ENCODE measurements at regions not wholly inside any gene's neighbourhood (a gene's known extent, or its start where the extent isn't known, plus 50 kb on each side); places are given as distances from the start of the nearest gene placed in this dataset.

GRCh38 chr16:18037051-18037450, 299.5 kb downstream of the NPIPA8 start:
- H3K36me3 ChIP-seq = no peaks in the 10 kb centered on the region
- H3K4me3 ChIP-seq (ENCODE audit: low read depth in 1 of 2, low read length in 1 of 2) = no peak overlapping the region
- no peaks in the 10 kb centered on the region for H3K9me3 ChIP-seq
- no peak for TF ChIP-seq CTCF (IDR thresholded peaks at IDR 0.05)
- H3K27ac ChIP-seq = no peak overlapping the region
- H3K27me3 ChIP-seq = no peaks in the 10 kb centered on the region
- H3K4me1 ChIP-seq (ENCODE audit: control insufficient read depth in 1 of 2, insufficient read depth in 1 of 2, low read depth in 1 of 2, low read length in 1 of 2) = no peaks in the 10 kb centered on the region

GRCh38 chr16:18024611-18025010, 311.9 kb downstream of the NPIPA8 start:
- no peaks in the 10 kb centered on the region for H3K9me3 ChIP-seq
- no peak overlapping the region for H3K27ac ChIP-seq
- H3K4me1 ChIP-seq (ENCODE audit: control insufficient read depth in 1 of 2, insufficient read depth in 1 of 2, low read depth in 1 of 2, low read length in 1 of 2) = no peaks in the 10 kb centered on the region
- no peaks in the 10 kb centered on the region for H3K27me3 ChIP-seq
- H3K4me3 ChIP-seq (ENCODE audit: low read depth in 1 of 2, low read length in 1 of 2) = no peak overlapping the region
- no peaks in the 10 kb centered on the region for H3K36me3 ChIP-seq
- TF ChIP-seq CTCF (IDR thresholded peaks at IDR 0.05) = no peak

DNA sequence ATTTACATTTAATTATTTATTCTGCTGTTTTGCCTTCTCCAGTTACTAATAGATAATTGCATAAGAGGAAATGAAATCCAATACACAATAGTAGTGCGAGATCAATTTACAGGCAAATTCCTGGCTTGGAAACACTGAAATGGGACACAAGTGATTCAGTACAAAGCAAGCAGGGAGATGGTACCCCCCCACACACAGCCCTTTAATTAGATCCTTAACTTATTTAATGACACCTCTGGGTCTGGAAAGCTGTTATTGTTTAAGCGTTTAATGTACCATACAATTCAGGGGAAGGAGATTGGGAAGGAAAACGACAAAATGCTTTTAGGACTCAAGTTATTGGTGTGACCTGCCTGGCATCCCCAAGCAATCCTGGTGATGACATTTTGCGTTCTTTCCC, 318.2 kb downstream of the NPIPA8 start:
- H3K36me3 ChIP-seq = no peaks in the 10 kb centered on the region
- no peak overlapping the region for H3K4me3 ChIP-seq (ENCODE audit: low read depth in 1 of 2, low read length in 1 of 2)
- no peaks in the 10 kb centered on the region for H3K4me1 ChIP-seq (ENCODE audit: control insufficient read depth in 1 of 2, insufficient read depth in 1 of 2, low read depth in 1 of 2, low read length in 1 of 2)
- no peak for TF ChIP-seq CTCF (IDR thresholded peaks at IDR 0.05)
- H3K27me3 ChIP-seq = no peaks in the 10 kb centered on the region
- H3K27ac ChIP-seq = no peak overlapping the region
- no peaks in the 10 kb centered on the region for H3K9me3 ChIP-seq

DNA sequence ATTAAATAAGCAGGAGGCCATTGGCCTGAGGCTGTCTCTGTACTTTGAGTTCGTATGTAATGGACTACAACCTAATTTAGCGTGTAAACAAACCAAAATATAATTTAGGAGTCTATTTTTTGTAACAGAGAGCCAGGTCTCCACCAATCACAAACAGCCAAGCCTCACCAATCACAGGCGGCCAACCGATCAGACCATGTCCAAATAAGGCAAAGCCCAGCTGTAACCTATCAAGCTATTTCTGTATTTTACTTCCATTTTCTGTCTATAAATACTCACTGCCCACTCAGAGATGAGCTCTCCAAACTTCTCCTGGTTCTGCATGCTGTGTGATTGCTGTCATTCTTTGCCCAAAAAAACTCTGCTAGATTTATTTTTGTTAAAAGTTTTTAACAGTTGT, 322.7 kb downstream of the NPIPA8 start:
- H3K27ac ChIP-seq = no peak overlapping the region
- H3K36me3 ChIP-seq = no peaks in the 10 kb centered on the region
- no peaks in the 10 kb centered on the region for H3K9me3 ChIP-seq
- H3K4me1 ChIP-seq (ENCODE audit: control insufficient read depth in 1 of 2, insufficient read depth in 1 of 2, low read depth in 1 of 2, low read length in 1 of 2) = no peaks in the 10 kb centered on the region
- H3K4me3 ChIP-seq (ENCODE audit: low read depth in 1 of 2, low read length in 1 of 2) = no peak overlapping the region
- no peak for TF ChIP-seq CTCF (IDR thresholded peaks at IDR 0.05)
- H3K27me3 ChIP-seq = no peaks in the 10 kb centered on the region

GRCh38 chr16:18008356-18008755, 328.2 kb downstream of the NPIPA8 start:
- Histone ChIP-seq H3K27ac (no peak overlapping the region), H3K36me3 (no peaks in the 10 kb centered on the region), H3K27me3 (no peaks in the 10 kb centered on the region), H3K4me3 (ENCODE audit: low read depth in 1 of 2, low read length in 1 of 2) (no peak overlapping the region), H3K9me3 (no peaks in the 10 kb centered on the region), H3K4me1 (ENCODE audit: control insufficient read depth in 1 of 2, insufficient read depth in 1 of 2, low read depth in 1 of 2, low read length in 1 of 2) (no peaks in the 10 kb centered on the region)
- TF ChIP-seq CTCF (IDR thresholded peaks at IDR 0.05) = no peak

DNA sequence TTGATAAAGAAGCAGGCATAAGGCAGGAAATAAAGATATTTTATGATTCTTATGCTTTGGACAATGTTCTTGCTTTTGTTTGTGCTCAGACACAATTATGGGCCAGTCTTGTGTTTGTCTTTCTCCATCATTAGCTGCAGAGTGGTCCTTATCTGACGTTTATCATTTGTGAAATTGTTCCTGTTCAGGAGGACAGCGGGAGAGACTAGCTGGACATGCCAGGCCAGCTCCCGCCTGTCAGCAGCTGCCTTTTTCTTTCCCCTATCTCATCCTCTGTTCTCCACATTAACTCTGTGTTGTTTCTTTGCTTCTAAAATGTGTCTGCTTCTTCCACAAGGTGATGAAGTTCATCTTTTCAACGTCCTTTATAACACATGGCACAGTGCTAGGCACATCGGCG, 333.5 kb downstream of the NPIPA8 start:
- Histone ChIP-seq H3K4me1 (ENCODE audit: control insufficient read depth in 1 of 2, insufficient read depth in 1 of 2, low read depth in 1 of 2, low read length in 1 of 2) (no peaks in the 10 kb centered on the region), H3K27ac (no peak overlapping the region), H3K9me3 (no peaks in the 10 kb centered on the region), H3K36me3 (no peaks in the 10 kb centered on the region), H3K4me3 (ENCODE audit: low read depth in 1 of 2, low read length in 1 of 2) (no peak overlapping the region), H3K27me3 (no peaks in the 10 kb centered on the region)
- no peak for TF ChIP-seq CTCF (IDR thresholded peaks at IDR 0.05)

All from neutrophil (primary cell).